GM23338 (cell line): ENCODE measurements at regions not wholly inside any gene's neighbourhood (a gene's known extent, or its start where the extent isn't known, plus 50 kb on each side); places are given as distances from the start of the nearest gene placed in this dataset.

ENCODE experiments used
- ATAC-seq: fragments of 200-7000 bp; cut with Tn5 transposase; 3 replicates; pipeline ENCODE4 v1.9.1; 2020
- DNase-seq: peaks from one replicate; pipeline ENCODE4 v3.0.0-alpha.2; 2015; ENCODE audit warnings: low spot score
- H2AFZ ChIP-seq: fragments of 200-600 bp; sonication (generic); 2 replicates; pipeline ENCODE4 v1.8.0; 2016; ENCODE audit warnings: antibody characterized with exemption, mild to moderate bottlenecking, moderate library complexity
- H3F3A ChIP-seq: fragments of 200-600 bp; sonication (generic); replicated peaks from 2 replicates; pipeline ENCODE4 v1.8.0; 2017; ENCODE audit warnings: antibody characterized with exemption, mixed run types, low read depth
- H3K27ac ChIP-seq: fragments of 200-600 bp; sonication (generic); 2 replicates; pipeline ENCODE4 v1.6.1; 2016; ENCODE audit warnings: low read depth
- H3K27me3 ChIP-seq: fragments of 200-600 bp; sonication (generic); 2 replicates; pipeline ENCODE4 v1.8.0; 2016; ENCODE audit warnings: mild to moderate bottlenecking, mixed run types, moderate library complexity; ENCODE audit not compliant: insufficient read depth
- H3K36me3 ChIP-seq: fragments of 200-600 bp; sonication (generic); 2 replicates; pipeline ENCODE4 v1.8.0; 2016; ENCODE audit warnings: mild to moderate bottlenecking; ENCODE audit not compliant: insufficient read depth
- H3K4me1 ChIP-seq: fragments of 200-600 bp; sonication (generic); 2 replicates; pipeline ENCODE4 v1.8.0; 2016; ENCODE audit warnings: mild to moderate bottlenecking, moderate library complexity; ENCODE audit not compliant: insufficient read depth
- H3K4me2 ChIP-seq: fragments of 200-600 bp; sonication (generic); 2 replicates; pipeline ENCODE4 v1.7.1; 2017; ENCODE audit warnings: mixed run types
- H3K4me3 ChIP-seq: fragments of 200-600 bp; sonication (generic); 2 replicates; pipeline ENCODE4 v1.6.1; 2016; ENCODE audit warnings: mixed run types
- H3K79me2 ChIP-seq: fragments of 200-600 bp; sonication (generic); replicated peaks from 2 replicates; pipeline ENCODE4 v1.8.0; 2017; ENCODE audit warnings: mild to moderate bottlenecking; ENCODE audit not compliant: insufficient read depth
- H3K9me2 ChIP-seq: fragments of 200-600 bp; sonication (generic); 2 replicates; pipeline ENCODE4 v1.8.0; 2017; ENCODE audit not compliant: insufficient read depth
- H4K20me1 ChIP-seq: fragments of 200-600 bp; sonication (generic); replicated peaks from 2 replicates; pipeline ENCODE4 v1.8.0; 2017; ENCODE audit warnings: mild to moderate bottlenecking; ENCODE audit not compliant: insufficient read depth
- H3K27ac Mint-ChIP-seq: 2 replicates; pipeline ENCODE4 v1.8.0; 2020; ENCODE audit warnings: inconsistent platforms, mild to moderate bottlenecking, moderate library complexity, mixed read lengths
- H3K27me3 Mint-ChIP-seq: 3 replicates; pipeline ENCODE4 v1.8.0; 2022; ENCODE audit warnings: low read depth, mild to moderate bottlenecking, moderate library complexity, mixed read lengths, inconsistent platforms; ENCODE audit not compliant: insufficient read depth, poor library complexity
- H3K36me3 Mint-ChIP-seq: 3 replicates; pipeline ENCODE4 v1.8.0; 2021; ENCODE audit warnings: low read depth, mild to moderate bottlenecking, inconsistent platforms, moderate library complexity, mixed read lengths
- H3K4me1 Mint-ChIP-seq: 3 replicates; pipeline ENCODE4 v1.8.0; 2020; ENCODE audit warnings: mild to moderate bottlenecking, inconsistent platforms, mixed read lengths
- H3K4me3 Mint-ChIP-seq: 3 replicates; pipeline ENCODE4 v1.8.0; 2021; ENCODE audit warnings: moderate library complexity, mild to moderate bottlenecking, inconsistent platforms, mixed read lengths
- H3K9me3 Mint-ChIP-seq: 3 replicates; pipeline ENCODE4 v1.8.0; 2020; ENCODE audit warnings: moderate library complexity, mild to moderate bottlenecking, inconsistent platforms, mixed read lengths
- CREB1 ChIP-seq: fragments of 250-450 bp; sonication (Bioruptor Pico); IDR thresholded peaks from 2 replicates; pipeline ENCODE4 v1.5.0; 2020; ENCODE audit warnings: low read depth, mild to moderate bottlenecking, moderate library complexity
- CTCF ChIP-seq, 2 experiments: fragments of 200-600 bp in 1 of 2; sonication (generic) in 1 of 2; conservative IDR thresholded peaks; 2 replicates each; pipeline versions ENCODE4 v1.5.1 to v1.6.1; 2016 to 2017; ENCODE audit warnings: antibody characterized with exemption in 2 of 2, low read depth in 2 of 2, mild to moderate bottlenecking in 2 of 2, moderate library complexity in 1 of 2
- ETS1 ChIP-seq: IDR thresholded peaks from 2 replicates; pipeline ENCODE4 v1.6.1; 2016; ENCODE audit warnings: antibody characterized with exemption
- EZH2 ChIP-seq: fragments of 200-600 bp; sonication (generic); IDR thresholded peaks from one replicate; pipeline ENCODE4 v1.8.0; 2017; ENCODE audit warnings: antibody characterized with exemption, mild to moderate bottlenecking, low read depth; ENCODE audit not compliant: unreplicated experiment
- POLR2AphosphoS5 ChIP-seq: IDR thresholded peaks from 2 replicates; pipeline ENCODE4 v1.6.1; 2016; ENCODE audit warnings: antibody characterized with exemption, low read depth
- REST ChIP-seq: IDR thresholded peaks from one replicate; pipeline ENCODE4 v1.6.1; 2018; ENCODE audit warnings: antibody characterized with exemption; ENCODE audit not compliant: unreplicated experiment
- STAT1 ChIP-seq: IDR thresholded peaks from one replicate; pipeline ENCODE4 v1.6.1; 2016; ENCODE audit warnings: antibody characterized with exemption; ENCODE audit not compliant: unreplicated experiment
- ZNF114 ChIP-seq: fragments of 250-450 bp; sonication (Bioruptor Pico); IDR thresholded peaks from 2 replicates; pipeline ENCODE4 v1.5.0; 2020; ENCODE audit warnings: mild to moderate bottlenecking, moderate library complexity

GRCh38 chr16:66247516-66248481 is 118.7 kb upstream of the CDH5 start:
- H3K27me3 ChIP-seq, result no peaks in the 10 kb centered on the region
- H3K4me3 Mint-ChIP-seq, result no peak overlapping the region
- no peak overlapping the region for H3K4me2 ChIP-seq
- H3K79me2 ChIP-seq, result no peaks in the 10 kb centered on the region
- no peaks in the 10 kb centered on the region for H3K4me1 ChIP-seq
- H3K27ac ChIP-seq, result no peak overlapping the region
- H3F3A ChIP-seq, result no peaks in the 10 kb centered on the region
- ATAC-seq (no peak), DNase-seq (no peak)
- H3K36me3 ChIP-seq, result no peaks in the 10 kb centered on the region
- H4K20me1 ChIP-seq, result no peaks in the 10 kb centered on the region
- no peaks in the 10 kb centered on the region for H3K9me2 ChIP-seq
- TF ChIP-seq STAT1 (no peak), REST (no peak), CREB1 (CRISPR knock-in tag) (no peak)
- H3K27ac Mint-ChIP-seq, result no peak overlapping the region
- H2AFZ ChIP-seq, result no peak overlapping the region
- H3K4me1 Mint-ChIP-seq, result peaks cover 2% of the 10 kb centered on the region; the same call in 1 of the 3 replicates
- H3K9me3 Mint-ChIP-seq, result no peaks in the 10 kb centered on the region; the same call in 2 of the 3 replicates
- H3K27me3 Mint-ChIP-seq, result no peaks in the 10 kb centered on the region
- no peak overlapping the region for H3K4me3 ChIP-seq
- H3K36me3 Mint-ChIP-seq, result no peaks in the 10 kb centered on the region

- ATAC-seq (no peak), DNase-seq (no peak)
- Histone ChIP-seq H3K27ac (no peak overlapping the region), H3F3A (no peaks in the 10 kb centered on the region), H3K36me3 (no peaks in the 10 kb centered on the region), H3K27me3 (no peaks in the 10 kb centered on the region), H3K4me1 (no peaks in the 10 kb centered on the region), H3K4me2 (no peak overlapping the region), H3K4me3 (no peak overlapping the region), H4K20me1 (no peaks in the 10 kb centered on the region), H3K79me2 (no peaks in the 10 kb centered on the region), H2AFZ (no peak overlapping the region), H3K9me2 (no peaks in the 10 kb centered on the region; the same call in 1 of the 2 replicates)
- Mint-ChIP-seq H3K27me3 (no peaks in the 10 kb centered on the region), H3K9me3 (no peaks in the 10 kb centered on the region; the same call in 2 of the 3 replicates), H3K27ac (no peak overlapping the region), H3K4me3 (no peak overlapping the region), H3K36me3 (no peaks in the 10 kb centered on the region), H3K4me1 (peaks cover 2% of the 10 kb centered on the region; the same call in 1 of the 3 replicates)
- TF ChIP-seq CREB1 (CRISPR knock-in tag) (no peak), ETS1 (no peak), ZNF114 (CRISPR knock-in tag) (no peak), STAT1 (no peak), POLR2AphosphoS5 (no peak), EZH2 (no peak), CTCF (conservative IDR thresholded peaks at IDR 0.05; ENCODE audit: low read depth in 2 of 2) (no peak)
These were observed 120.6 kb upstream of the CDH5 start for GRCh38 chr16:66245868-66246267.
